Fibroblast of villous mesenchyme (primary cell): ENCODE measurements at regions not wholly inside any gene's neighbourhood (a gene's known extent, or its start where the extent isn't known, plus 50 kb on each side); places are given as distances from the start of the nearest gene placed in this dataset.

ENCODE experiments used
- DNase-seq: peaks from one replicate; pipeline ENCODE4 v3.0.0-alpha.2; 2010; ENCODE audit warnings: low read depth
- H3K4me3 ChIP-seq: 2 replicates; pipeline ENCODE4 v1.5.1; 2011; ENCODE audit warnings: low read depth, mild to moderate bottlenecking, low read length
- TF ChIP-seq, protein P1 (sequence below): IDR thresholded peaks from 2 replicates; pipeline ENCODE4 v1.5.1; 2012; ENCODE audit warnings: low read depth, mild to moderate bottlenecking, low read length; ENCODE audit not compliant: insufficient read depth

DNA sequence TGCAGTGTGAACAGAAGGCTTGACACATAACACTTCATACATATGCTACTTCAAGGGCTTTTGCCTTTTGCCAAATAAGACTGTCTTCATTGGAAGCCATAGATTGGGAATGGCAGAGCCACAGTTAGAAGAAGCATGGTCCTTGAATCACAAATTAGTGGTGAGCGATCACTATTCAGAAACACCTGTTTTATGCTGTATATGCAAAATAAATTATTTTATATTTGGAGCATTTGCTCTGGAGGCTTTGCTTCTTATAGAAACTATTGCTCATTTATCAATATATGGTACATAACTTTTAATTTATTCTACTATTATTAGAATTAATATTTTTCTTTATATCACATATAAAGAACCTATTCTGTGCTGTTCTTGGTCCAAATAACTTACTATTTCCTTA is 270.4 kb upstream of the SPRY2 start:
- TF ChIP-seq, protein P1, sequence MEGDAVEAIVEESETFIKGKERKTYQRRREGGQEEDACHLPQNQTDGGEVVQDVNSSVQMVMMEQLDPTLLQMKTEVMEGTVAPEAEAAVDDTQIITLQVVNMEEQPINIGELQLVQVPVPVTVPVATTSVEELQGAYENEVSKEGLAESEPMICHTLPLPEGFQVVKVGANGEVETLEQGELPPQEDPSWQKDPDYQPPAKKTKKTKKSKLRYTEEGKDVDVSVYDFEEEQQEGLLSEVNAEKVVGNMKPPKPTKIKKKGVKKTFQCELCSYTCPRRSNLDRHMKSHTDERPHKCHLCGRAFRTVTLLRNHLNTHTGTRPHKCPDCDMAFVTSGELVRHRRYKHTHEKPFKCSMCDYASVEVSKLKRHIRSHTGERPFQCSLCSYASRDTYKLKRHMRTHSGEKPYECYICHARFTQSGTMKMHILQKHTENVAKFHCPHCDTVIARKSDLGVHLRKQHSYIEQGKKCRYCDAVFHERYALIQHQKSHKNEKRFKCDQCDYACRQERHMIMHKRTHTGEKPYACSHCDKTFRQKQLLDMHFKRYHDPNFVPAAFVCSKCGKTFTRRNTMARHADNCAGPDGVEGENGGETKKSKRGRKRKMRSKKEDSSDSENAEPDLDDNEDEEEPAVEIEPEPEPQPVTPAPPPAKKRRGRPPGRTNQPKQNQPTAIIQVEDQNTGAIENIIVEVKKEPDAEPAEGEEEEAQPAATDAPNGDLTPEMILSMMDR, result no peak
- no peak for DNase-seq
- no peak overlapping the region for H3K4me3 ChIP-seq

DNA sequence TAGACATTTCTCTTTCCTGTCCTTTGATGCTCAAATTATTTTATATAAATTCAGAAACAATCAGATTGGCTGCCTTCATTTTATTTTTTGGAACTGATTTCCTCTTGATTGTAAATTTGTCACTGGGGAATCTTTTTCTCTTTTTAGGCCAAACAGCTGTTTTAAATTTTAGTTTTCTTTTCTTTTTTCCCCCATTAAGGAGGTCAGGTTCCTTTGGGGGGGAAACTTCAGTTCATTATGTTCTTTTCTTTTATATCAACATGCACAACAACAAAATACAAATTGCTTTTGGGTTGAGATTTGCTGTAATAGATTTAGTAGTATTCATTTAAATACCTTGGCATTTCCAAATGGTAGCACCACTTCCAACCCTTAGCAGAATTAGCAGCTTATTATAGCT is 264.8 kb upstream of the SPRY2 start:
- no peak for DNase-seq
- TF ChIP-seq, protein P1, result no peak
- H3K4me3 ChIP-seq, result no peak overlapping the region

DNA sequence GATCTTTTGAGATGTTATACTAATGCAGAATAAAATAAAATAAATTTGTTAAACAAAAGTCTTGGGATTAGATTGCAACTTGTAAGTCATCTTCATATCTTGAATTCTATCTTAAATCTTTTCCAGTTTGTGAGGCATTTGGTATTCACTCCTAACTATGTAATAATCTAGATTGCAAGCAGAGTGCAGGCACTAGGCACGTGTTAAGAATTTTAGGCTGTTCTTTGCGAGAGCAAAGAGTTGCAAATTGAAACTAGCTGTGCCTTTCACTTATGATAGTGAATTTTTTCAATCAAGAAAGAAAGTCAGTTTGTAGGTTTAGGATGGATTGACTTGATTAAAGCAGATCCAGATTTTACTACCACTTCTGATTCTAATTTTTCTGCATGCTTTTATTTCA is 264.1 kb upstream of the SPRY2 start:
- DNase-seq, result no peak
- TF ChIP-seq, protein P1, result no peak
- H3K4me3 ChIP-seq, result no peak overlapping the region

DNA sequence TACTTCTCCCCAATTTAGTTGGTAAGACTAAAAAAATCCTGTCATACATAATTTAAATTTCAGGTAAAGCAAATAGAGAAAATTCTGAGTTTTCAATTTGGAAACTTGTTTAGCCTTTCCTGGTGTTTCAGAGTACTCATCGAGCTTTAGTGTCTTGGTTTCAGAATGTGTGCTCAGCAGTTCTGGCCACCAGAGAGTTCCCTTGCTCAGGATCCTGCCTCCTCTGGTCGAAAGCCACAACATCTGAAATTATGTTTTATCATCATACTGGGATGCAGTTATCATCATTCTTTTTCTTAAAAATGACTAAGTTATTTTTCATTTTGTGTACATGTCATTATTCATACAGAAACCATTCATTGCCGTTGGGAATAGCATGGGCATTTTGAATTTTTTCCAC is 263.2 kb upstream of the SPRY2 start:
- no peak overlapping the region for H3K4me3 ChIP-seq
- TF ChIP-seq, protein P1, result no peak
- no peak for DNase-seq

DNA sequence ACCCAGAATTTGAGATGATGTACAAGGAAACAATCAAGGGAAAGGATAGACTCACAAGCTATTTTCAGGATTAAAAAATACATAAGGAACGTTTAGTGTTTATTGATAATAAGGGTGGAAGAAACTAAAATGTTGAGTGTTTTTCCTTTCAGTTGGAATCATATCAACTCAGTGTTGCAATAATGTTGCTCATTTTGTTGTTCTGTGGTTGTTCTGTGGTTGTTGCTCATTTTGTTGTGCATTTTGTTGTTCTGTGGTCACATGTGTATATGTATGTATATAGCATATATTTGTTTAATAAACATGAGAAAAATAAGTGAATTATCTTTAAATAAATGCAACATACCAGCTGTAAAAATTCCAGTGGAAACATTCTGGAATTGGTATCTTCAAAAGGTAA is 262.4 kb upstream of the SPRY2 start:
- no peak for DNase-seq
- TF ChIP-seq, protein P1, result no peak
- H3K4me3 ChIP-seq, result no peak overlapping the region

DNA sequence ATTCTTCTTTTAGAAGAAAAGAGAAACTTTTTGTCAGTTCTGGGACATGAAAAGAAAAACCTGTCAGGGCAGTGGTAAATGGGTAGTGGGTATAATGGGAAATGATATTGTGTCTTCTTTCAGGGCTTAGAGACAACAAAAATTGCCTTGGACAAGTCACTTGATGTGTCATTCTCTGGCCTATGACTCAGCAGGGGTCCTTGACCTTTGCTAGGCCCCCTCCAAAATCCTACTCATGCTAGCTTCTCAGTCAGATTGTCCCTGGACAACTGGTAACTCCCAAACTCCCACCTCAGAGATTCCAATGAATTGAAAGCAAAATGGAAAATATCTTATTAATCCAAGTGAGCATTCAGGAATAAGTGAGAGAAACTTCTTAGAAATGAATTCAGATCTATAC is 258.8 kb upstream of the SPRY2 start:
- TF ChIP-seq, protein P1, result no peak
- no peak for DNase-seq
- H3K4me3 ChIP-seq, result no peak overlapping the region

DNA sequence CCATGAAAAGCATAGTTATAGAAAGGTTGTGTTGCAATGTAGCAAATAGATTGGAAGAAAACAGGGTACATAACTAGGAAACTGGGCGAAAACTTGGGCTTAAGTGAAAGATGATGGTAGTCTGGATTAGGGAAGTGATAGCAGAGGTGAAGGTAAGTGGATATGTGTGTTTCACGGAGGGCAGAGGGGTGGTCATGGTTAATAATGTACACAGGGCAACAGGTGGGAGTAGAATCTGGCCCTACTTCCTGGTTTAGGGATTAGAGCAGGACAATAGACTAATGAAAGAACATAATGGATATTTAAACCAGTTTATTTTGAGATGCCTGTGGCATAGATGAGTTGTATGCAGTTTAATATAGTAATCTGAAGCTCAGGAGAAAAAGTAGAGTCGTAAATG is 257.3 kb upstream of the SPRY2 start:
- no peak overlapping the region for H3K4me3 ChIP-seq
- no peak for DNase-seq
- TF ChIP-seq, protein P1, result no peak
